ENCODE measurements at regions not wholly inside any gene's neighbourhood (a gene's known extent, or its start where the extent isn't known, plus 50 kb on each side); places are given as distances from the start of the nearest gene placed in this dataset.

GRCh38 chr12:5232291-5232690 lies 188.6 kb downstream of the KCNA5 start:
- DNase-seq (ENCODE audit: low spot score) = no peak
- Histone ChIP-seq H3K4me1 (ENCODE audit: control insufficient read depth in 4 of 4, insufficient read depth in 4 of 4, low read length in 3 of 4) (no peaks in the 10 kb centered on the region), H3K9ac (ENCODE audit: low read depth in 1 of 2, low read length in 2 of 2) (no peak overlapping the region), H3K27me3 (ENCODE audit: control insufficient read depth in 4 of 4, insufficient read depth in 4 of 4, low read length in 3 of 4) (peaks cover 0 to 4% (median 1%) of the 10 kb centered on the region in 4 donors), H3K4me3 (ENCODE audit: low read depth in 1 of 3, low read length in 3 of 3) (no peak overlapping the region), H3K9me3 (ENCODE audit: control insufficient read depth in 4 of 4, low read length in 3 of 4) (no peaks in the 10 kb centered on the region), H3K27ac (ENCODE audit: low read depth in 1 of 2, low read length in 2 of 2) (no peak overlapping the region), H3K36me3 (ENCODE audit: control insufficient read depth in 4 of 4, insufficient read depth in 3 of 4, low read depth in 1 of 4, low read length in 3 of 4) (no peaks in the 10 kb centered on the region)
- no peak for TF ChIP-seq SP1 (IDR thresholded peaks at IDR 0.05)
- TF ChIP-seq, protein P1, sequence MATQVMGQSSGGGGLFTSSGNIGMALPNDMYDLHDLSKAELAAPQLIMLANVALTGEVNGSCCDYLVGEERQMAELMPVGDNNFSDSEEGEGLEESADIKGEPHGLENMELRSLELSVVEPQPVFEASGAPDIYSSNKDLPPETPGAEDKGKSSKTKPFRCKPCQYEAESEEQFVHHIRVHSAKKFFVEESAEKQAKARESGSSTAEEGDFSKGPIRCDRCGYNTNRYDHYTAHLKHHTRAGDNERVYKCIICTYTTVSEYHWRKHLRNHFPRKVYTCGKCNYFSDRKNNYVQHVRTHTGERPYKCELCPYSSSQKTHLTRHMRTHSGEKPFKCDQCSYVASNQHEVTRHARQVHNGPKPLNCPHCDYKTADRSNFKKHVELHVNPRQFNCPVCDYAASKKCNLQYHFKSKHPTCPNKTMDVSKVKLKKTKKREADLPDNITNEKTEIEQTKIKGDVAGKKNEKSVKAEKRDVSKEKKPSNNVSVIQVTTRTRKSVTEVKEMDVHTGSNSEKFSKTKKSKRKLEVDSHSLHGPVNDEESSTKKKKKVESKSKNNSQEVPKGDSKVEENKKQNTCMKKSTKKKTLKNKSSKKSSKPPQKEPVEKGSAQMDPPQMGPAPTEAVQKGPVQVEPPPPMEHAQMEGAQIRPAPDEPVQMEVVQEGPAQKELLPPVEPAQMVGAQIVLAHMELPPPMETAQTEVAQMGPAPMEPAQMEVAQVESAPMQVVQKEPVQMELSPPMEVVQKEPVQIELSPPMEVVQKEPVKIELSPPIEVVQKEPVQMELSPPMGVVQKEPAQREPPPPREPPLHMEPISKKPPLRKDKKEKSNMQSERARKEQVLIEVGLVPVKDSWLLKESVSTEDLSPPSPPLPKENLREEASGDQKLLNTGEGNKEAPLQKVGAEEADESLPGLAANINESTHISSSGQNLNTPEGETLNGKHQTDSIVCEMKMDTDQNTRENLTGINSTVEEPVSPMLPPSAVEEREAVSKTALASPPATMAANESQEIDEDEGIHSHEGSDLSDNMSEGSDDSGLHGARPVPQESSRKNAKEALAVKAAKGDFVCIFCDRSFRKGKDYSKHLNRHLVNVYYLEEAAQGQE (IDR thresholded peaks at IDR 0.05) = no peak
- TF ChIP-seq GABPA (IDR thresholded peaks at IDR 0.05 in 1 of 2, conservative IDR thresholded peaks at IDR 0.05 in 1 of 2) = no peak
- TF ChIP-seq, protein P2, sequence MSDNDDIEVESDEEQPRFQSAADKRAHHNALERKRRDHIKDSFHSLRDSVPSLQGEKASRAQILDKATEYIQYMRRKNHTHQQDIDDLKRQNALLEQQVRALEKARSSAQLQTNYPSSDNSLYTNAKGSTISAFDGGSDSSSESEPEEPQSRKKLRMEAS (IDR thresholded peaks at IDR 0.05) = no peak
- TF ChIP-seq FOXA2 (IDR thresholded peaks at IDR 0.05) = no peak
- TF ChIP-seq YY1 (IDR thresholded peaks at IDR 0.05) = no peak
- TF ChIP-seq FOXA1 (IDR thresholded peaks at IDR 0.05) = no peak
- TF ChIP-seq RAD21 (IDR thresholded peaks at IDR 0.05) = no peak
- no peak for TF ChIP-seq HNF4G (IDR thresholded peaks at IDR 0.05)
- no peak for TF ChIP-seq HNF4A (conservative IDR thresholded peaks at IDR 0.05)
- TF ChIP-seq TAF1 (conservative IDR thresholded peaks at IDR 0.05) = no peak
- WGBS = 86% methylated on average over 3 of the region's 3 CpGs

DNA sequence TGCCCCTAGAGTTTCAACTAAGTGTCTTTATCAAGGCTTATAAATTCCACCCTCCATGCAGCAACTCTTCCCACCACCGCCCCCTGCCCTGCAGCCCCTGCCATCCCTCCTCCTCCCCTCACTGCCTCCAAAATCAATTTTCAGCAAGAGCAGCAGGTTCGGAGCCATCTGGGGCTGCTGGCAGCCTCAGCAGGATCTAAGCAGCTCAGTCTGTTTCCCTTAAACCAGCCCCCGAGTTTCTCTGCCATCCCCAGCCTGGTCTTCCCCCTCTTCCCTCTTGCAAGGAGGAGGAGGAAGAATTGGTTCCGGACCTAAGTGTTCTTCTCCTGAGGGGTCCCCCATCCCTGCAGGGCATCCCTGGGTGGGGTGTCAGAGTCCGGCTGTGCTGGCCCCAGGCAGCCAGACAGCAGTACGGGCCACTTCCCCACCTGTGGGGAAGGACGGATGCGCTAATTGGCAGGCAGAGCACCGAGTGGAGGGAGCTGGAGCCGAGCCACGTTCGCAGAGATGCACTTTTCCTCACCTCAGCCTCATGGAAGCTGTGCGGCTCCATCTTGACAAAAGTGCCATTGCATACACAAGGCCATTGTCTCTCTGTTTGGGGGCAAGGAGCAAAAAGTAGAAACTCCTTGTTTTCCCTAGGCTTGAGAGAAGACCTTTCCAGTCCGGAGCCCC lies 189.3 kb downstream of the KCNA5 start:
- peaks cover 0 to 4% (median 1%) of the 10 kb centered on the region in 4 donors for H3K27me3 ChIP-seq (ENCODE audit: control insufficient read depth in 4 of 4, insufficient read depth in 4 of 4, low read length in 3 of 4)
- no peaks in the 10 kb centered on the region for H3K4me1 ChIP-seq (ENCODE audit: control insufficient read depth in 4 of 4, insufficient read depth in 4 of 4, low read length in 3 of 4)
- no peak overlapping the region for H3K9ac ChIP-seq (ENCODE audit: low read depth in 1 of 2, low read length in 2 of 2)
- WGBS = 58% methylated on average over 14 of the region's 14 CpGs
- no peak overlapping the region for H3K27ac ChIP-seq (ENCODE audit: low read depth in 1 of 2, low read length in 2 of 2)
- H3K36me3 ChIP-seq (ENCODE audit: control insufficient read depth in 4 of 4, insufficient read depth in 3 of 4, low read depth in 1 of 4, low read length in 3 of 4) = no peaks in the 10 kb centered on the region
- TF ChIP-seq, protein P3, sequence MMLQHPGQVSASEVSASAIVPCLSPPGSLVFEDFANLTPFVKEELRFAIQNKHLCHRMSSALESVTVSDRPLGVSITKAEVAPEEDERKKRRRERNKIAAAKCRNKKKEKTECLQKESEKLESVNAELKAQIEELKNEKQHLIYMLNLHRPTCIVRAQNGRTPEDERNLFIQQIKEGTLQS (IDR thresholded peaks at IDR 0.05) = no peak
- TF ChIP-seq YY1 (IDR thresholded peaks at IDR 0.05) = no peak
- TF ChIP-seq, protein P1 (IDR thresholded peaks at IDR 0.05) = no peak
- TF ChIP-seq FOXA2 (IDR thresholded peaks at IDR 0.05) = no peak
- TF ChIP-seq ZBTB33 (IDR thresholded peaks at IDR 0.05) = no peak
- no peak overlapping the region for H3K4me3 ChIP-seq (ENCODE audit: low read depth in 1 of 3, low read length in 3 of 3)
- H3K9me3 ChIP-seq (ENCODE audit: control insufficient read depth in 4 of 4, low read length in 3 of 4) = no peaks in the 10 kb centered on the region
- DNase-seq (ENCODE audit: low spot score) = no peak
